Lung (tissue), 11 donors: ENCODE measurements at regions not wholly inside any gene's neighbourhood (a gene's known extent, or its start where the extent isn't known, plus 50 kb on each side); places are given as distances from the start of the nearest gene placed in this dataset.
A peak's percentile ranks its signal among the peaks of the same experiment; 100 is the strongest.

Source experiments
- ATAC-seq: fragments of 200-7000 bp; cut with Tn5 transposase; one replicate; pipeline ENCODE4 v1.9.1; 2020; ENCODE audit warnings: moderate number of reproducible peaks; ENCODE audit not compliant: insufficient read depth, low FRiP score
- DNase-seq, 3 donors: peaks; one replicate each; pipeline ENCODE4 v3.0.0-alpha.2; 2013 to 2017
- H3K27ac ChIP-seq, 2 donors: one replicate each; pipeline ENCODE4 v1.5.1; 2013; ENCODE audit warnings: mild to moderate bottlenecking in 2 of 2, moderate library complexity in 2 of 2, control low read depth in 1 of 2, inconsistent platforms in 1 of 2, low read depth in 1 of 2, low read length in 1 of 2
- H3K27me3 ChIP-seq, 3 donors: one replicate each; pipeline ENCODE4 v1.5.1; 2013; ENCODE audit warnings: low read length in 2 of 3; ENCODE audit not compliant: control insufficient read depth in 3 of 3, insufficient read depth in 3 of 3
- H3K36me3 ChIP-seq, 4 donors: one replicate each; pipeline ENCODE4 v1.5.1; 2013; ENCODE audit warnings: low read length in 4 of 4, mild to moderate bottlenecking in 1 of 4, moderate library complexity in 1 of 4; ENCODE audit not compliant: control insufficient read depth in 4 of 4, insufficient read depth in 4 of 4
- H3K4me1 ChIP-seq, 5 donors: one replicate each; pipeline ENCODE4 v1.5.1; 2013; ENCODE audit warnings: low read length in 5 of 5, mild to moderate bottlenecking in 2 of 5, moderate library complexity in 1 of 5; ENCODE audit not compliant: control insufficient read depth in 5 of 5, insufficient read depth in 5 of 5
- H3K4me3 ChIP-seq: one replicate; pipeline ENCODE4 v1.5.1; 2013; ENCODE audit warnings: mild to moderate bottlenecking, control low read depth, moderate library complexity
- H3K9ac ChIP-seq, 2 donors: one replicate each; pipeline ENCODE4 v1.5.1; 2013; ENCODE audit warnings: low read length in 2 of 2, control low read depth in 1 of 2; ENCODE audit not compliant: insufficient read depth in 1 of 2
- H3K9me3 ChIP-seq, 4 donors: one replicate each; pipeline ENCODE4 v1.5.1; 2013; ENCODE audit warnings: low read length in 3 of 4, mild to moderate bottlenecking in 1 of 4, moderate library complexity in 1 of 4; ENCODE audit not compliant: control insufficient read depth in 4 of 4, insufficient read depth in 3 of 4
- WGBS, 2 donors: extraction: QIAGEN DNeasy Blood & Tissue Kit; methylation state at CpG; one replicate each; pipeline ENCODE4 v1.1.7; 2013; 5-methylcytosine and 5-hydroxymethylcytosine counted together
- TF ChIP-seq, protein P1 (sequence below): IDR thresholded peaks from 2 replicates; pipeline ENCODE4 v1.5.1; 2012; ENCODE audit warnings: mild to moderate bottlenecking; ENCODE audit errors: control extremely low read depth, extremely low read depth
- donor health status: control.
- donor health status: control.
- donor health status: Bipolar disorder and iron deficiency.
- donor health status: healthy.
- donor health status: DM: yes; HTN: yes; CAD: no.

DNA sequence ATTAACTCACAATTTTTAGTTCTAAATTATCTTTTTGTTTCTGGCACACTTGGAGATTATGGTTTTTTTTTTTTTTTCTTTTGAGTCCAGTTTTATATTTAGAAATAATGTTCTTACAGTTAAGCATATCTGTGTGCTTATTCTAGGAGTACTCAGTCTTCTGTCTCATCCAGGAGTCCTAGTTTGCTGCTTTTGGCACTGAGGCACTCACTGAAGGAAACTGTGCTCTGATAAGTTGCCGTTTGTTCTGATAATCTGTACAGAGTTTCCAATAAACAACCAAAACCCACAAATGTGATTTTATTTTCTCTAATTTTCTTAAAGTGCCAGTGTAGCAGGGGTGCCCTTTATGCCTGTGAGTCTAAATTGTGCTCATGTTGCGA is 251.0 kb downstream of the LRRC70 start:
- Histone ChIP-seq H3K36me3 (no peaks in the 10 kb centered on the region), H3K27me3 (no peaks in the 10 kb centered on the region), H3K4me3 (no peak overlapping the region), H3K27ac (no peak overlapping the region), H3K4me1 (no peaks in the 10 kb centered on the region), H3K9ac (no peak overlapping the region), H3K9me3 (peaks cover 0 to 11% (median 7%) of the 10 kb centered on the region in 4 donors)
- DNase-seq (no peak), ATAC-seq (no peak)
- TF ChIP-seq, protein P1, sequence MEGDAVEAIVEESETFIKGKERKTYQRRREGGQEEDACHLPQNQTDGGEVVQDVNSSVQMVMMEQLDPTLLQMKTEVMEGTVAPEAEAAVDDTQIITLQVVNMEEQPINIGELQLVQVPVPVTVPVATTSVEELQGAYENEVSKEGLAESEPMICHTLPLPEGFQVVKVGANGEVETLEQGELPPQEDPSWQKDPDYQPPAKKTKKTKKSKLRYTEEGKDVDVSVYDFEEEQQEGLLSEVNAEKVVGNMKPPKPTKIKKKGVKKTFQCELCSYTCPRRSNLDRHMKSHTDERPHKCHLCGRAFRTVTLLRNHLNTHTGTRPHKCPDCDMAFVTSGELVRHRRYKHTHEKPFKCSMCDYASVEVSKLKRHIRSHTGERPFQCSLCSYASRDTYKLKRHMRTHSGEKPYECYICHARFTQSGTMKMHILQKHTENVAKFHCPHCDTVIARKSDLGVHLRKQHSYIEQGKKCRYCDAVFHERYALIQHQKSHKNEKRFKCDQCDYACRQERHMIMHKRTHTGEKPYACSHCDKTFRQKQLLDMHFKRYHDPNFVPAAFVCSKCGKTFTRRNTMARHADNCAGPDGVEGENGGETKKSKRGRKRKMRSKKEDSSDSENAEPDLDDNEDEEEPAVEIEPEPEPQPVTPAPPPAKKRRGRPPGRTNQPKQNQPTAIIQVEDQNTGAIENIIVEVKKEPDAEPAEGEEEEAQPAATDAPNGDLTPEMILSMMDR, result no peak
- 72 to 88% methylated on average over 2 of the region's 2 CpGs for WGBS, 2 donors

DNA sequence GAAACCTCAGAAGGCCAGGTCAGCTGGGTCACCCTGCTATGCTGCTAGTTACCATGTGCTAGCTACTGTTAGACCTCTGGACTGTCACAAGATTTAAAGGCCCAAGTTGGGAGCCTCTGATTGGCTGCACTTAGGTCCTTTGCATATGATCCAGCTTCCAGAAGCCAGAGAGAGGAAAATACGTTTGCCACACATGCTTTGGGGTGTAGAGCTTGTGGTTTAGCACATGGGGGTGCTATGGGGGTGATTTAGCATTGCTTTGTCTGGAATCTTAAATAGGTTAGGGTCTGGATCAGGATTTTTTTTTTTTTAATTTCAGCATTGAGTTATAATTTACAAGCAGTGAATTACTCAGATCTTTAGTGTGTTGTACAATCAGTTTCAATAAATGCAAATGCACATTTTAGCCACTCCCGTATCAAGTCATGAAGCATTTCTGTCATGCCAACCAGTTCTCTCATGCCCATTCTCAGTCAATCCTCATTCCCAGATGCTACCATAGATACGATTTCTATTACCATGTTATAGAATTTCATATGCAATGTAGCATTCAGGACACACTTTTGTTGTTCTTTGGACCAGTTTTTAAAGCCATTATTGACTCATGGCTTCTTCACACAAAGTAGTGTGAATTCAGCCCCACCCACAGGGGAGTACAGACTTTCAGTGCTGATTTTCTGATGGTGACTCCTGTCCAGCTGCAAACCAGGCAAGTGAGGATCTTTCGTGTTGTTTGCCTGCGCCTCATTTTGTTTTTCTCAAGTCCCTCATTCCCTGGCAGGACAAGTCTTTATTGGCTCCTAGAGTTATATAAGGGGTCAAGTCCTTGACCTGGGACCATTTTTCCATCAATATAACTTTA is 250.4 kb downstream of the LRRC70 start:
- no peak overlapping the region for H3K9ac ChIP-seq
- DNase-seq (no peak), ATAC-seq (no peak)
- TF ChIP-seq, protein P1, result no peak
- 60 to 61% methylated on average over 5 of the region's 5 CpGs for WGBS, 2 donors
- H3K4me1 ChIP-seq, result no peaks in the 10 kb centered on the region
- peaks cover 0 to 11% (median 7%) of the 10 kb centered on the region in 4 donors for H3K9me3 ChIP-seq
- no peak overlapping the region for H3K27ac ChIP-seq
- H3K27me3 ChIP-seq, result no peaks in the 10 kb centered on the region
- no peaks in the 10 kb centered on the region for H3K36me3 ChIP-seq
- no peak overlapping the region for H3K4me3 ChIP-seq

DNA sequence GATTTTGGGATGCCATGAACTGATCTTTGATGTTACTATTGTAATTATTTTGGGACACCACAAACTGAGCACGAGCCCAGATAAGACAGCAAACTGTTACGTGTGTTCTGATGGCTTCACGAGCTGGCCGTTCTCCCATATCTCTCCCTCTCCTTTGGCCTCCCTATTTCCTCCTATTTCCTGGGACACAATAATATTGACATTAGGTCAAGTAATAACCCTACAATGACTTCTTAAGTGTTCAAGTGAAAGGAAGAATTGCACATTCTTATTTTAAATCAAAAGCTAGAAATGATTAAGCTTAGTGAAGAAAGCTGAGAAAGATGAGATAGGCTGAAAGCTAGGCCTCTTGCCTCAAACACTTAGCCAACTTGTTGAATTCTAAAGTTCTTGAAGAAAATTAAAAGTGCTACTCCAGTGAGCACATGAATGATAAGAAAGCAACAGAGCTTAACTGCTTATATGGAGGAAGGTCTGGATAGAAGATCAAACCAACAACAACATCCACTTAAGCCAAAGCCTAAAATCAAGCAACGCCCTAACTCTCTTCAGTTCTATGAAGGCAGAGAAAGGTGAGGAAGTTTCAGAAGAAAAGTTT is 247.1 kb downstream of the LRRC70 start:
- no peak overlapping the region for H3K4me3 ChIP-seq
- no peak overlapping the region for H3K27ac ChIP-seq
- peaks cover 0 to 7% (median 3%) of the 10 kb centered on the region in 4 donors for H3K9me3 ChIP-seq
- TF ChIP-seq, protein P1, result no peak
- 61 to 88% methylated on average over 5 of the region's 5 CpGs for WGBS, 2 donors
- ATAC-seq (peak; percentile 47), DNase-seq (peak in 2 of 3 donors; percentile 12 to 46)
- H3K9ac ChIP-seq, result no peak overlapping the region
- no peaks in the 10 kb centered on the region for H3K27me3 ChIP-seq
- H3K36me3 ChIP-seq, result no peaks in the 10 kb centered on the region
- no peaks in the 10 kb centered on the region for H3K4me1 ChIP-seq
